Muscle of leg (tissue), 3 donors: ENCODE measurements at regions not wholly inside any gene's neighbourhood (a gene's known extent, or its start where the extent isn't known, plus 50 kb on each side); places are given as distances from the start of the nearest gene placed in this dataset.
"Not testable (repeated sequence)": the region's sequence is repeated elsewhere in the genome, so short reads cannot be mapped to it uniquely, and the experiment has no call there.

ENCODE experiments used
- DNase-seq: peaks from one replicate; pipeline ENCODE4 v3.0.0; 2013
- H3K27ac ChIP-seq: one replicate; pipeline ENCODE4 v1.5.1; 2013; ENCODE audit warnings: mild to moderate bottlenecking, low read length, control low read depth
- H3K27me3 ChIP-seq: one replicate; pipeline ENCODE4 v1.6.1; 2013; ENCODE audit warnings: low read length; ENCODE audit not compliant: control insufficient read depth, insufficient read depth
- H3K36me3 ChIP-seq: one replicate; pipeline ENCODE4 v1.6.1; 2013; ENCODE audit warnings: low read length; ENCODE audit not compliant: control insufficient read depth, insufficient read depth
- H3K4me1 ChIP-seq: one replicate; pipeline ENCODE4 v1.6.1; 2013; ENCODE audit warnings: low read length; ENCODE audit not compliant: control insufficient read depth, insufficient read depth
- H3K4me3 ChIP-seq: one replicate; pipeline ENCODE4 v1.5.1; 2013; ENCODE audit warnings: low read length, control low read depth
- H3K9me3 ChIP-seq: replicated peaks from 2 replicates; pipeline ENCODE4 v1.6.1; 2013; ENCODE audit warnings: low read depth, low read length; ENCODE audit not compliant: control insufficient read depth
- WGBS: methylation state at CpG from one replicate; pipeline ENCODE4 v1.1.5; 2013; ENCODE audit warnings: missing lambda C conversion rate; ENCODE audit not compliant: insufficient coverage; 5-methylcytosine and 5-hydroxymethylcytosine counted together

GRCh38 chr18:71038196-71038595 lies 749.4 kb downstream of the SOCS6 start:
- H3K4me1 ChIP-seq: no peaks in the 10 kb centered on the region
- no CpG with 5 or more reads among the region's 1 CpG for WGBS
- H3K36me3 ChIP-seq: no peaks in the 10 kb centered on the region
- H3K27me3 ChIP-seq: no peaks in the 10 kb centered on the region
- no peak overlapping the region for H3K4me3 ChIP-seq
- DNase-seq: no peak
- H3K27ac ChIP-seq: no peak overlapping the region
- H3K9me3 ChIP-seq: no peaks in the 10 kb centered on the region

DNA sequence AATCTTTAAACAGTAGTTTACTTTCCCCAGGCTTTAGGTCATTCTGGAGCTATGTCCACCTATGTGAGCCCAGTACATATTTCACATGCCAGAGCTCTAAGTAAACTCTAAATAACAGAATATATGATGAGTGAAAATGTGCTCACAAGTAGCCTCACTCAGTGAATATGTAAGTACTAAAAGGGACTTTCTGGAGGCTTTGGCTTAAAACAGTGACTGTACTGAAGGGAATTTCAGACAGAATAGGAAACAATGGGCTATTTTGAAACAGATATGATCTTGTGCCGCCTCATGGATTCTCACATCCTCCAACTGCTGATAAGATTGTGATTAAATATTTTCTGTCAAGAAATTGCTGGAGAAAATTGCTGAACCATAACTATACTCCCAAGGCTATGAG lies 747.9 kb downstream of the SOCS6 start:
- no CpG with 5 or more reads among the region's 1 CpG for WGBS
- H3K4me3 ChIP-seq: no peak overlapping the region
- no peak for DNase-seq

DNA sequence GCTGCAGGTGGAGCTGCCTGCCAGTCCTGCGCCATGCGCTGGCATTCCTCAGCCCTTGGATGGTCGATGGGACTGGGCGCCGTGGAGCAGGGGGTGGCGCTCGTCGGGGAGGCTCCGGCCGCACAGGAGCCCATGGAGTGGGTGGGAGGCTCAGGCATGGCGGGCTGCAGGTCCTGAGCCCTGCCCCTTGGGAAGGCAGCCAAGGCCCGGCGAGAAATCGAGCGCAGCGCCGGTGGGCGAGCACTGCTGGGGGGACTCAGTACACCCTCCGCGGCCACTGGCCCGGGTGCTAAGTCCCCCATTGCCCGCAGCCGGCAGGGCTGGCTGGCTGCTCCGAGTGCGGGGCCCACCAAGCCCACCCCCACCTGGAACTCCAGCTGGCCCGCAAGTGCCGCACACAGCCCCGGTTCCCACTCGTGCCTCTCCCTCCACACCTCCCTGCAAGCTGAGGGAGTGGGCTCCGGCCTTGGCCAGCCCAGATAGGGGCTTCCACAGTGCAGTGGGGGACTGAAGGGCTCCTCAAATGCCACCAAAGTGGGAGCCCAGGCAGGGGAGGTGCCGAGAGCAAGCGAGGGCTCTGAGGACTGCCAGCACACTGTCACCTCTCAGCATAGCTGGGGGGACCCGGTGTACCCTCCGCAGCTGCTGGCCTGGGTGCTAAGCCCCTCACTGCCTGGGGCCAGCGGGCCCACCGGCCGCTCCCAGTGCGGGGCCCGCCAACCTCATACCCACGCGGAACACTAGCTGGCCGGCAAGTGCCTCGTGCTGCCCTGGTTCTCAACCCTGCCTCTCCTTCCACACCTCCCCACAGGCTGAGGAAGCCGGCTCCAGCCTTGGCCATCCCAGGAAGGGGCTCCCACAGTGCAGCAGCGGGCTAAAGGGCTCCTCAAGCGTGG lies 742.7 kb downstream of the SOCS6 start:
- H3K27ac ChIP-seq, DNase-seq, H3K27me3 ChIP-seq, H3K36me3 ChIP-seq, H3K4me3 ChIP-seq, H3K4me1 ChIP-seq: not testable (repeated sequence)
- peaks cover 12% of the 10 kb centered on the region for H3K9me3 ChIP-seq
- WGBS: 91% methylated on average over 14 of the region's 46 CpGs

More for the DNA sequence above, 747.9 kb downstream of the SOCS6 start:
- Histone ChIP-seq H3K27ac (no peak overlapping the region), H3K4me1 (no peaks in the 10 kb centered on the region), H3K36me3 (no peaks in the 10 kb centered on the region), H3K27me3 (no peaks in the 10 kb centered on the region), H3K9me3 (peaks cover 3% of the 10 kb centered on the region)

DNA sequence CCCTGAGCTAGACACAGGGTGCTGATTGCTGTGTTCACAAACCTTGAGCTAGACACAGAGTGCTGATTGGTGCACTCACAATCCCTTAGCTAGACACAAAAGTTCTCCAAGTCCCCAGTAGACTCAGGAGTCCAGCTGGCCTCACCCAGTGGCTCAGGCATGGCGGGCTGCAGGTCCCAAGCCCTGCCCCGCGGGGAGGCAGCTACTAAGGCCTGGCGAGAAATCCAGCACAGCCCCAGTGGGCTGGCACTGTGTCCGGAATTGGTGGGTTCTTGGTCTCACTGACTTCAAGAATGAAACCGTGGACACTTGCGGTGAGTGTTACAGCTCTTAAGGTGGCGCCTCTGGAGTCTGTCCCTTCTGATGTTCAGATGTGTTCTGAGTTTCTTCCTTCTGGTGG lies 741.2 kb downstream of the SOCS6 start:
- 90% methylated on average over 5 of the region's 8 CpGs for WGBS

DNA sequence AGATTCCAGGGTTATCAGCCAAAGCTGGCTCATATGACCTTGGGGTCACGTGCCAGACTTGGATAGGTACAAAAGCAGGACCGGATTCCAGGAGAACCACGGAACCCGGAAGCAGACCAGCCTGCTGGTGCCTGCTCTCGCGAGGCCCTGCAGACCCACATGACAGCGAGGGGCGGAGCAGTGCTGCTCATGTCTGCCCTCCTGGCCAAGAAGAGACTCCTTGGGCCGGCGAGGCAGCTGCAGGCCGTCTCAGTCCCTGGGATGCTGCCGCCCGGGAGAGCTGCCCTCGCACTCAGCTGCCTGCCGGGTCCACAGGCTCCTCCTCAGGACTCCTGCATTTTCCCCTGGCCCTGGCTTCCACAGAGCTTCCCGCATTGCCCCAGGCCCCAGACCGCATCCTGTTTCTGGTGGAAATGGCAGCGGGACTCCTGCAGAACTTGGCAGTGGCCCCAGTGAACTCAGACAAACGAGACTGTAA lies 739.5 kb downstream of the SOCS6 start:
- DNase-seq: no peak
- Histone ChIP-seq H3K36me3 (no peaks in the 10 kb centered on the region), H3K4me1 (no peaks in the 10 kb centered on the region), H3K4me3 (no peak overlapping the region), H3K27me3 (no peaks in the 10 kb centered on the region), H3K9me3 (peaks cover 17% of the 10 kb centered on the region), H3K27ac (no peak overlapping the region)
- 81% methylated on average over 19 of the region's 19 CpGs for WGBS

More for the DNA sequence above, 741.2 kb downstream of the SOCS6 start:
- peaks cover 15% of the 10 kb centered on the region for H3K9me3 ChIP-seq
- not testable (repeated sequence) for H3K36me3 ChIP-seq, H3K4me3 ChIP-seq, H3K4me1 ChIP-seq, DNase-seq, H3K27me3 ChIP-seq, H3K27ac ChIP-seq

DNA sequence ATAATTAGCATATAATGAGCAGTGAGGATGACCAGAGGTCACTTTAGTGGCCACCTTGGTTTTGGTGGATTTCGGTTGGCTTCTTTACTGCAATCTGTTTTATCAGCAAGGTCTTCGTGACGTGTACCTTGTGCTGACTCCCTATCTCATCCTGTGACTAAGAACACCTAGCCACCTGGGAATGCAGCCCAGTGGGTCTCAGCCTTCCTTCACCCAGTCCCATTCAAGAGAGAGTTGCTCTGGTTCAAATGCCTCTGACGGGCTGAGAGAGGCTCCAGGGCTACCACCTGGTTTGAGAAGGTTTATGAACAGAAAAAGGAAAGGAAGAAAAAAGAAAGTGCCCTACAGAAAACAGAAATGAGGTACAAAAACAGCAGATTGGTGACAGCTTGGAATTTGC lies 738.7 kb downstream of the SOCS6 start:
- DNase-seq: no peak
- Histone ChIP-seq H3K27ac (no peak overlapping the region), H3K4me1 (no peaks in the 10 kb centered on the region), H3K9me3 (peaks cover 17% of the 10 kb centered on the region), H3K36me3 (no peaks in the 10 kb centered on the region), H3K4me3 (no peak overlapping the region), H3K27me3 (no peaks in the 10 kb centered on the region)
- 82% methylated on average over 1 of the region's 4 CpGs for WGBS

DNA sequence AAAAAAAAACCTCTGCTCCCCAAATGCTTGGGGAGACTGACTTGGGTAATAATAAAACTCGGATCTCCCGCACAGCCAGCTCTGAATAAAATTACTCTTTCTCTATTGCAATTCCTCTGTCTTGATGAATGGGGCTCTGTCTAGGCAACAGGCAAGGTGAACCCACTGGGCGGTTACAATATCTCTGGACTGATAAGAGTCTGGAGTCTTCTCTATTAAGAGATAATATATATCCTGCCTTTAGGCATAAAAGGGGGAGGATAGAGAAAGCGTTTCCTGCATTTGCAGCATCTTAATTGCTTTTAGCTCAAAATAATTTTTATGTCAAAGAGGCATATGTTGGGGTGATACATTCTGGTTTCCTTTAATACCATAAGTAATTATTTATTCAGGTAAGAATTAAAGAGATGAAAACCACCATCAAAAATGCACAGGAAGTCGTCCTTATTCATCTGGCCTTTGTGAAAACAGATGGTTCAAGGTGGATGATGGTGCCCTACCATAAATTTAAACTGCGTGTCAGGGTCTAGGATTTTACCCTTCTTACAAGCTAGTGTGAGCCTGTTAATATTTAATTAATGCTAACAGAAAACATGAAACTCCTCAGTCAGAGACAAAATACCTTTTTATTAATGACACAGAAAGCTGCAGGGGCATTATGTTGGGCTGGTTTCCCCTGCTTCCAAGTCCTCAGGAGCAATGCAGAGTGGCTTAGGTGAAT lies 736.8 kb downstream of the SOCS6 start:
- H3K36me3 ChIP-seq: no peaks in the 10 kb centered on the region
- no peak for DNase-seq
- no peaks in the 10 kb centered on the region for H3K27me3 ChIP-seq
- no peak overlapping the region for H3K27ac ChIP-seq
- H3K4me1 ChIP-seq: no peaks in the 10 kb centered on the region
- no CpG with 5 or more reads among the region's 6 CpGs for WGBS
- no peak overlapping the region for H3K4me3 ChIP-seq
- H3K9me3 ChIP-seq: peaks cover 14% of the 10 kb centered on the region

- no peak for DNase-seq
- no peak overlapping the region for H3K27ac ChIP-seq
- H3K4me3 ChIP-seq: no peak overlapping the region
- H3K4me1 ChIP-seq: no peaks in the 10 kb centered on the region
- no peaks in the 10 kb centered on the region for H3K27me3 ChIP-seq
- H3K9me3 ChIP-seq: peaks cover 7% of the 10 kb centered on the region
- WGBS: no CpG with 5 or more reads among the region's 1 CpG
- no peaks in the 10 kb centered on the region for H3K36me3 ChIP-seq
Measured at GRCh38 chr18:71022389-71022788, 733.5 kb downstream of the SOCS6 start.

GRCh38 chr18:71021030-71021362 lies 732.2 kb downstream of the SOCS6 start:
- WGBS: no CpG with 5 or more reads among the region's 2 CpGs
- DNase-seq: no peak
- Histone ChIP-seq H3K27ac (no peak overlapping the region), H3K36me3 (no peaks in the 10 kb centered on the region), H3K9me3 (peaks cover 5% of the 10 kb centered on the region), H3K4me1 (no peaks in the 10 kb centered on the region), H3K4me3 (no peak overlapping the region), H3K27me3 (no peaks in the 10 kb centered on the region)

GRCh38 chr18:71020342-71021029 lies 731.6 kb downstream of the SOCS6 start:
- Histone ChIP-seq H3K36me3 (no peaks in the 10 kb centered on the region), H3K9me3 (peaks cover 5% of the 10 kb centered on the region), H3K27ac (no peak overlapping the region), H3K4me1 (no peaks in the 10 kb centered on the region), H3K4me3 (no peak overlapping the region), H3K27me3 (no peaks in the 10 kb centered on the region)
- DNase-seq: no peak
- no CpG with 5 or more reads among the region's 3 CpGs for WGBS
